ENCODE measurements at regions not wholly inside any gene's neighbourhood (a gene's known extent, or its start where the extent isn't known, plus 50 kb on each side); places are given as distances from the start of the nearest gene placed in this dataset.

- no peak overlapping the region for H3K27ac Mint-ChIP-seq
- H3K27me3 Mint-ChIP-seq = no peaks in the 10 kb centered on the region
- ATAC-seq (replicated peaks) = no peak
- H3K4me1 Mint-ChIP-seq (ENCODE audit: low read depth in 2 of 2) = no peaks in the 10 kb centered on the region
- H3K9me3 Mint-ChIP-seq = peaks cover 4 to 10% of the 10 kb centered on the region in 2 donors
- DNase-seq = no peak
- no peak overlapping the region for H3K4me3 Mint-ChIP-seq
- H3K36me3 Mint-ChIP-seq (ENCODE audit: insufficient read depth) = no peaks in the 10 kb centered on the region
Observed at GRCh38 chr4:178311997-178312396, 869.8 kb upstream of the AGA start.

GRCh38 chr4:178314287-178314686 is 872.0 kb upstream of the AGA start:
- no peak overlapping the region for H3K4me3 Mint-ChIP-seq

GRCh38 chr4:178316211-178316610 is 874.0 kb upstream of the AGA start:
- Mint-ChIP-seq H3K27me3 (no peaks in the 10 kb centered on the region), H3K4me1 (ENCODE audit: low read depth in 2 of 2) (no peaks in the 10 kb centered on the region), H3K9me3 (peaks cover 9 to 18% of the 10 kb centered on the region in 2 donors), H3K27ac (no peak overlapping the region), H3K4me3 (no peak overlapping the region), H3K36me3 (ENCODE audit: insufficient read depth) (no peaks in the 10 kb centered on the region)
- DNase-seq = no peak
- ATAC-seq (replicated peaks) = no peak

More at GRCh38 chr4:178314287-178314686, 872.0 kb upstream of the AGA start:
- H3K4me1 Mint-ChIP-seq (ENCODE audit: low read depth in 2 of 2) = no peaks in the 10 kb centered on the region
- H3K9me3 Mint-ChIP-seq = peaks cover 8 to 10% of the 10 kb centered on the region in 2 donors
- ATAC-seq (replicated peaks) = no peak
- no peak overlapping the region for H3K27ac Mint-ChIP-seq
- H3K27me3 Mint-ChIP-seq = no peaks in the 10 kb centered on the region
- no peaks in the 10 kb centered on the region for H3K36me3 Mint-ChIP-seq (ENCODE audit: insufficient read depth)
- DNase-seq = no peak

GRCh38 chr4:178320003-178320402 is 877.8 kb upstream of the AGA start:
- Mint-ChIP-seq H3K36me3 (ENCODE audit: insufficient read depth) (no peaks in the 10 kb centered on the region), H3K4me3 (no peak overlapping the region), H3K27me3 (no peaks in the 10 kb centered on the region), H3K9me3 (peaks cover 11 to 22% of the 10 kb centered on the region in 2 donors), H3K27ac (no peak overlapping the region), H3K4me1 (ENCODE audit: low read depth in 2 of 2) (no peaks in the 10 kb centered on the region)
- DNase-seq (no peak), ATAC-seq (replicated peaks) (no peak)

- Mint-ChIP-seq H3K27me3 (no peaks in the 10 kb centered on the region), H3K27ac (no peak overlapping the region), H3K4me3 (no peak overlapping the region), H3K36me3 (ENCODE audit: insufficient read depth) (no peaks in the 10 kb centered on the region), H3K4me1 (ENCODE audit: low read depth in 2 of 2) (no peaks in the 10 kb centered on the region), H3K9me3 (peaks cover 11 to 22% of the 10 kb centered on the region in 2 donors)
- DNase-seq (no peak), ATAC-seq (replicated peaks) (no peak)
Observed at GRCh38 chr4:178322524-178323183, 880.4 kb upstream of the AGA start.

GRCh38 chr4:178329226-178329872 is 887.1 kb upstream of the AGA start:
- ATAC-seq (replicated peaks) (no peak), DNase-seq (no peak)
- Mint-ChIP-seq H3K36me3 (ENCODE audit: insufficient read depth) (no peaks in the 10 kb centered on the region), H3K4me1 (ENCODE audit: low read depth in 2 of 2) (no peaks in the 10 kb centered on the region), H3K4me3 (no peak overlapping the region), H3K27me3 (no peaks in the 10 kb centered on the region), H3K27ac (no peak overlapping the region), H3K9me3 (peaks cover 5 to 9% of the 10 kb centered on the region in 2 donors)

- Mint-ChIP-seq H3K4me1 (ENCODE audit: low read depth in 2 of 2) (no peaks in the 10 kb centered on the region), H3K27ac (no peak overlapping the region), H3K9me3 (peaks cover 0 to 4% of the 10 kb centered on the region in 2 donors), H3K4me3 (no peak overlapping the region), H3K36me3 (ENCODE audit: insufficient read depth) (no peaks in the 10 kb centered on the region), H3K27me3 (no peaks in the 10 kb centered on the region)
- ATAC-seq (replicated peaks) = no peak
- DNase-seq = no peak
Observed at GRCh38 chr4:178333355-178333754, 891.1 kb upstream of the AGA start.

- no peak for DNase-seq
- Mint-ChIP-seq H3K4me3 (no peak overlapping the region), H3K4me1 (ENCODE audit: low read depth in 2 of 2) (no peaks in the 10 kb centered on the region), H3K27me3 (no peaks in the 10 kb centered on the region), H3K36me3 (ENCODE audit: insufficient read depth) (no peaks in the 10 kb centered on the region), H3K27ac (no peak overlapping the region), H3K9me3 (peaks cover 0 to 4% of the 10 kb centered on the region in 2 donors)
- ATAC-seq (replicated peaks) = no peak
Observed at GRCh38 chr4:178339769-178340168, 897.5 kb upstream of the AGA start.

GRCh38 chr4:178340468-178340867 is 898.2 kb upstream of the AGA start:
- H3K4me3 Mint-ChIP-seq = no peak overlapping the region
- ATAC-seq (replicated peaks) (no peak), DNase-seq (no peak)
- no peaks in the 10 kb centered on the region for H3K27me3 Mint-ChIP-seq
- H3K4me1 Mint-ChIP-seq (ENCODE audit: low read depth in 2 of 2) = no peaks in the 10 kb centered on the region
- H3K36me3 Mint-ChIP-seq (ENCODE audit: insufficient read depth) = no peaks in the 10 kb centered on the region
- H3K9me3 Mint-ChIP-seq = peaks cover 0 to 6% of the 10 kb centered on the region in 2 donors
- no peak overlapping the region for H3K27ac Mint-ChIP-seq

GRCh38 chr4:178344096-178344495 is 901.9 kb upstream of the AGA start:
- no peaks in the 10 kb centered on the region for H3K36me3 Mint-ChIP-seq (ENCODE audit: insufficient read depth)
- H3K4me1 Mint-ChIP-seq (ENCODE audit: low read depth in 2 of 2) = no peaks in the 10 kb centered on the region
- DNase-seq = no peak
- no peak overlapping the region for H3K4me3 Mint-ChIP-seq
- H3K9me3 Mint-ChIP-seq = peaks cover 0 to 4% of the 10 kb centered on the region in 2 donors
- H3K27ac Mint-ChIP-seq = no peak overlapping the region
- ATAC-seq (replicated peaks) = no peak
- H3K27me3 Mint-ChIP-seq = no peaks in the 10 kb centered on the region

- ATAC-seq (replicated peaks) (no peak), DNase-seq (no peak)
- Mint-ChIP-seq H3K4me3 (no peak overlapping the region), H3K36me3 (ENCODE audit: insufficient read depth) (no peaks in the 10 kb centered on the region), H3K27me3 (no peaks in the 10 kb centered on the region), H3K27ac (no peak overlapping the region), H3K4me1 (ENCODE audit: low read depth in 2 of 2) (no peaks in the 10 kb centered on the region), H3K9me3 (peaks cover 0 to 10% of the 10 kb centered on the region in 2 donors)
Observed at GRCh38 chr4:178347111-178347510, 904.9 kb upstream of the AGA start.

GRCh38 chr4:178349601-178350000 is 907.4 kb upstream of the AGA start:
- Mint-ChIP-seq H3K27me3 (no peaks in the 10 kb centered on the region), H3K4me1 (ENCODE audit: low read depth in 2 of 2) (no peaks in the 10 kb centered on the region), H3K27ac (no peak overlapping the region), H3K36me3 (ENCODE audit: insufficient read depth) (no peaks in the 10 kb centered on the region), H3K9me3 (peaks cover 0 to 10% of the 10 kb centered on the region in 2 donors), H3K4me3 (no peak overlapping the region)
- no peak for DNase-seq
- ATAC-seq (replicated peaks) = no peak

GRCh38 chr4:178351185-178351584 is 908.9 kb upstream of the AGA start:
- Mint-ChIP-seq H3K36me3 (ENCODE audit: insufficient read depth) (no peaks in the 10 kb centered on the region), H3K9me3 (peaks cover 0 to 8% of the 10 kb centered on the region in 2 donors), H3K4me1 (ENCODE audit: low read depth in 2 of 2) (no peaks in the 10 kb centered on the region), H3K27ac (no peak overlapping the region), H3K27me3 (no peaks in the 10 kb centered on the region), H3K4me3 (no peak overlapping the region)
- ATAC-seq (replicated peaks) = no peak
- DNase-seq = no peak

GRCh38 chr4:178356725-178357124 is 914.5 kb upstream of the AGA start:
- no peaks in the 10 kb centered on the region for H3K27me3 Mint-ChIP-seq
- no peaks in the 10 kb centered on the region for H3K4me1 Mint-ChIP-seq (ENCODE audit: low read depth in 2 of 2)
- DNase-seq (no peak), ATAC-seq (replicated peaks) (no peak)
- no peaks in the 10 kb centered on the region for H3K36me3 Mint-ChIP-seq (ENCODE audit: insufficient read depth)
- H3K27ac Mint-ChIP-seq = no peak overlapping the region
- no peak overlapping the region for H3K4me3 Mint-ChIP-seq
- H3K9me3 Mint-ChIP-seq = peaks cover 4 to 11% of the 10 kb centered on the region in 2 donors

Data from effector memory CD8-positive, alpha-beta T cell (primary cell).